GM18907 (cell line): ENCODE measurements at regions not wholly inside any gene's neighbourhood (a gene's known extent, or its start where the extent isn't known, plus 50 kb on each side); places are given as distances from the start of the nearest gene placed in this dataset.

Experiments used
- ATAC-seq: cut with Tn5 transposase; IDR thresholded peaks from one replicate; pipeline ENCODE4 v1.9.1; 2021; ENCODE audit warnings: mild to moderate bottlenecking, moderate library complexity; ENCODE audit not compliant: unreplicated experiment

GRCh38 chr15:58269455-58270414 is 131.6 kb downstream of the AQP9 start:
- ATAC-seq = no peak

- ATAC-seq = no peak
Observed at GRCh38 chr15:58271410-58271809, 133.2 kb downstream of the AQP9 start.

GRCh38 chr15:58273104-58273503 is 134.9 kb downstream of the AQP9 start:
- ATAC-seq = no peak

GRCh38 chr15:58274885-58275284 is 136.7 kb downstream of the AQP9 start:
- ATAC-seq = no peak

GRCh38 chr15:58275785-58276184 is 137.6 kb downstream of the AQP9 start:
- ATAC-seq = no peak

- no peak for ATAC-seq
Observed at GRCh38 chr15:58276924-58277323, 138.7 kb downstream of the AQP9 start.

- no peak for ATAC-seq
Observed at GRCh38 chr15:58277333-58277732, 139.2 kb downstream of the AQP9 start.

- ATAC-seq = no peak
Observed at GRCh38 chr15:58279106-58279505, 140.9 kb downstream of the AQP9 start.

GRCh38 chr15:58279654-58280053 is 141.5 kb downstream of the AQP9 start:
- ATAC-seq = no peak

GRCh38 chr15:58282060-58282708 is 144.0 kb downstream of the AQP9 start:
- ATAC-seq = no peak

- ATAC-seq = no peak
Observed at GRCh38 chr15:58283302-58283701, 145.1 kb downstream of the AQP9 start.

- ATAC-seq = no peak
Observed at GRCh38 chr15:58284293-58284692, 146.1 kb downstream of the AQP9 start.

GRCh38 chr15:58285212-58285920 is 146.4 kb upstream of the LIPC start:
- ATAC-seq = no peak

- no peak for ATAC-seq
Observed at GRCh38 chr15:58285921-58286278, 145.9 kb upstream of the LIPC start.

GRCh38 chr15:58286523-58286922 is 145.3 kb upstream of the LIPC start:
- no peak for ATAC-seq

- ATAC-seq = no peak
Observed at GRCh38 chr15:58287891-58288290, 143.9 kb upstream of the LIPC start.

- ATAC-seq = no peak
Observed at GRCh38 chr15:58288592-58288991, 143.2 kb upstream of the LIPC start.

- no peak for ATAC-seq
Observed at GRCh38 chr15:58291848-58292247, 139.9 kb upstream of the LIPC start.

- no peak for ATAC-seq
Observed at GRCh38 chr15:58292751-58293175, 139.0 kb upstream of the LIPC start.

GRCh38 chr15:58293622-58294550 is 137.9 kb upstream of the LIPC start:
- no peak for ATAC-seq
